ENCODE measurements at regions not wholly inside any gene's neighbourhood (a gene's known extent, or its start where the extent isn't known, plus 50 kb on each side); places are given as distances from the start of the nearest gene placed in this dataset.

- DNase-seq, result no peak
Measured at GRCh38 chr6:2414885-2415547, 169.6 kb upstream of the GMDS start.

- no peak for DNase-seq
Measured at GRCh38 chr6:2412731-2413130, 167.3 kb upstream of the GMDS start.

GRCh38 chr6:2410656-2411380 lies 165.4 kb upstream of the GMDS start:
- DNase-seq, result no peak

GRCh38 chr6:2407525-2407924 lies 162.1 kb upstream of the GMDS start:
- no peak for DNase-seq

- DNase-seq, result no peak
Measured at GRCh38 chr6:2404211-2404929, 159.0 kb upstream of the GMDS start.

- DNase-seq, result no peak
Measured at GRCh38 chr6:2403546-2403945, 158.1 kb upstream of the GMDS start.

GRCh38 chr6:2396846-2397630 lies 151.6 kb upstream of the GMDS start:
- no peak for DNase-seq

GRCh38 chr6:2396042-2396657 lies 150.7 kb upstream of the GMDS start:
- no peak for DNase-seq

- DNase-seq, result no peak
Measured at GRCh38 chr6:2388554-2389324, 143.3 kb upstream of the GMDS start.

GRCh38 chr6:2387445-2387844 lies 142.0 kb upstream of the GMDS start:
- peak; percentile 51 for DNase-seq

GRCh38 chr6:2385471-2385983 lies 140.1 kb upstream of the GMDS start:
- no peak for DNase-seq

- DNase-seq, result no peak
Measured at GRCh38 chr6:2384528-2384927, 139.1 kb upstream of the GMDS start.

GRCh38 chr6:2381872-2382661 lies 136.7 kb upstream of the GMDS start:
- no peak for DNase-seq

GRCh38 chr6:2378891-2379652 lies 133.7 kb upstream of the GMDS start:
- peak; percentile 26 for DNase-seq

GRCh38 chr6:2378046-2378657 lies 132.7 kb upstream of the GMDS start:
- no peak for DNase-seq

- no peak for DNase-seq
Measured at GRCh38 chr6:2376429-2377355, 131.3 kb upstream of the GMDS start.

GRCh38 chr6:2375443-2375842 lies 130.0 kb upstream of the GMDS start:
- no peak for DNase-seq

- no peak for DNase-seq
Measured at GRCh38 chr6:2369606-2370005, 124.2 kb upstream of the GMDS start.
